ENCODE measurements at regions not wholly inside any gene's neighbourhood (a gene's known extent, or its start where the extent isn't known, plus 50 kb on each side); places are given as distances from the start of the nearest gene placed in this dataset.

DNA sequence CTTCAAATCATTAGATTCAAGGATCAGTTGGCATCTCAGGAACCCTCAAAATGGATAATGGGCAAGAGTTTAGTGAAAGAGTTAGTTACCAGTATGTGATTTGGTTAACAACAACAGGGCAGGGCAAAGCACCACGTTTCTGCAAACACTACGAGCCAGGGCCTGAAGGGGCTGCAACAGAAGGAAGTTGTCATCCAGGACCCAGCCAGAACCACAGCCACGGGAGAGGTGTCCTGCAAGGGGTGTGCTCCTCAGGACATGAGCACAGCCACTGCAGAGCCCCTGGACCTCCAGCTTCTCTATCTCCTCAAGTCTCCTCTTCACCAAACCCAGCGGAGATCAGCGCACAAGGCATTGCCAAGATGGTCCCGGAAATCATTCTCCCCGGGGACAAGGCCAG lies 173.3 kb upstream of the PIEZO2 start:
- DNase-seq (ENCODE audit: low spot score): no peak
- TF ChIP-seq, protein P1, sequence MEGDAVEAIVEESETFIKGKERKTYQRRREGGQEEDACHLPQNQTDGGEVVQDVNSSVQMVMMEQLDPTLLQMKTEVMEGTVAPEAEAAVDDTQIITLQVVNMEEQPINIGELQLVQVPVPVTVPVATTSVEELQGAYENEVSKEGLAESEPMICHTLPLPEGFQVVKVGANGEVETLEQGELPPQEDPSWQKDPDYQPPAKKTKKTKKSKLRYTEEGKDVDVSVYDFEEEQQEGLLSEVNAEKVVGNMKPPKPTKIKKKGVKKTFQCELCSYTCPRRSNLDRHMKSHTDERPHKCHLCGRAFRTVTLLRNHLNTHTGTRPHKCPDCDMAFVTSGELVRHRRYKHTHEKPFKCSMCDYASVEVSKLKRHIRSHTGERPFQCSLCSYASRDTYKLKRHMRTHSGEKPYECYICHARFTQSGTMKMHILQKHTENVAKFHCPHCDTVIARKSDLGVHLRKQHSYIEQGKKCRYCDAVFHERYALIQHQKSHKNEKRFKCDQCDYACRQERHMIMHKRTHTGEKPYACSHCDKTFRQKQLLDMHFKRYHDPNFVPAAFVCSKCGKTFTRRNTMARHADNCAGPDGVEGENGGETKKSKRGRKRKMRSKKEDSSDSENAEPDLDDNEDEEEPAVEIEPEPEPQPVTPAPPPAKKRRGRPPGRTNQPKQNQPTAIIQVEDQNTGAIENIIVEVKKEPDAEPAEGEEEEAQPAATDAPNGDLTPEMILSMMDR (IDR thresholded peaks at IDR 0.05; ENCODE audit: extremely low read depth, insufficient read depth, missing control alignments): no peak

DNA sequence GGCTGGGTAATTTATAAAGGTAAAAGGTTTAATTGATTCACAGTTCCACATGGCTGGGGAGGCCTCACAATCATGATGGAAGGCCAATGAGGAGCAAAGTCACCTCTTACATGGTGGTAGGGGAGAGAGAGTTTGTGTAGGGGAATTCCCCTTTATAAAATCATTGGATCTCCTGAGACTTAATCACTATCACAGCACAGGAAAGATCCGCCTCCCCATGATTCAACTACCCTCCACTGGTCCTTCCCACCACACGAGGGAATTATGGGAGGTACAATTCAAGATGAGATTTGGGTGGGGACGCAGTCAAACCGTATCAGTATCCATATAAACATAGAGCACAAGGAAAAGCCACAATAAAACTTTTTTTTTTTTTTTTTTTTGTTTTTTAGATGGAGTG lies 172.6 kb upstream of the PIEZO2 start:
- in situ Hi-C loops (cut with MboI; ENCODE audit: low pct_unique_long_range_greater_than_20kb, low sequenced_read_pairs, unreplicated experiment): loop anchor here (25.0 kb wide), 1 partner anchor 190 kb away; no protein-coding TSS in a partner anchor
- no peak for DNase-seq (ENCODE audit: low spot score)
- TF ChIP-seq, protein P1 (IDR thresholded peaks at IDR 0.05; ENCODE audit: extremely low read depth, insufficient read depth, missing control alignments): no peak

More for the DNA sequence above, 173.3 kb upstream of the PIEZO2 start:
- in situ Hi-C loops (cut with MboI; ENCODE audit: low pct_unique_long_range_greater_than_20kb, low sequenced_read_pairs, unreplicated experiment): loop anchor here (25.0 kb wide), 1 partner anchor 190 kb away; no protein-coding TSS in a partner anchor

DNA sequence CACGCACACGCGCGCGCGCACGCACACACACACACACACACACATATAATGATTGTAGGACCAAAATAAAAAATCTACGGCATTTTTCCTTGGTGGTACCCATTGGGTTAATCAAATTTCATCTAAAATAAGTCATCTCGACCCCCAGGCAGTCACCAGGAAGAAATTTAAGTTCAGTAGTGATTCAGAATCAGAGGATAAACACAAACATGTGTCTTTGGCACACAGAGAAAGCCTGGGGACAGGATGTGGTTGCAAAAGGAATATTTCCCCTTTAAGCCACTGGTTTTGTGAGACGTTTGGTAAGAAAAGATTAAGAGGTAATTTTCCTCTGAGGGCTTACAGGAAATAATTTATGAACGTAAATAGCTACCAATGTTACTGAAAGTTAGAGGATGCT lies 171.6 kb upstream of the PIEZO2 start:
- in situ Hi-C loops (cut with MboI; ENCODE audit: low pct_unique_long_range_greater_than_20kb, low sequenced_read_pairs, unreplicated experiment): loop anchor here (25.0 kb wide), 1 partner anchor 191 kb away; no protein-coding TSS in a partner anchor
- TF ChIP-seq, protein P1 (IDR thresholded peaks at IDR 0.05; ENCODE audit: extremely low read depth, insufficient read depth, missing control alignments): no peak
- no peak for DNase-seq (ENCODE audit: low spot score)

DNA sequence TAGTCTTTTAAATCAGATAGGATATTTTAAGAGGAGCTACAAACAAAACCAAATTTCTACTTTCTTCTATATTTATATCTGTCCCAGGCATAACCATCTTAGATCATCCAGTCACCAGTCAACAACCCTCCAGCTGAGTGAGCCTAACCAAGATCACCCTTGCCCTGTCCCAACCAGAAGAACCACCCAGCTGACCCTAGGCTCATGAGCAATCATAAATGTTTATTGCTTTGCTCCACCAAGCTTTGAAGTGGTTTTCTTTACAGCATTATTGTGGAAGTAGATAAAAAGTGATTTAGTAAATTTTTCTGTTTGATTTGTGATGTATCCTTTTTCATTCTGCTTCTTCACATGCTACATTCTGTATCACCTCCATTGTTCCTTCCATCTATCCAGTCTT lies 167.2 kb upstream of the PIEZO2 start:
- TF ChIP-seq, protein P1 (IDR thresholded peaks at IDR 0.05; ENCODE audit: extremely low read depth, insufficient read depth, missing control alignments): no peak
- in situ Hi-C loops (cut with MboI; ENCODE audit: low pct_unique_long_range_greater_than_20kb, low sequenced_read_pairs, unreplicated experiment): loop anchor here (25.0 kb wide), 1 partner anchor 196 kb away; no protein-coding TSS in a partner anchor
- DNase-seq (ENCODE audit: low spot score): no peak

DNA sequence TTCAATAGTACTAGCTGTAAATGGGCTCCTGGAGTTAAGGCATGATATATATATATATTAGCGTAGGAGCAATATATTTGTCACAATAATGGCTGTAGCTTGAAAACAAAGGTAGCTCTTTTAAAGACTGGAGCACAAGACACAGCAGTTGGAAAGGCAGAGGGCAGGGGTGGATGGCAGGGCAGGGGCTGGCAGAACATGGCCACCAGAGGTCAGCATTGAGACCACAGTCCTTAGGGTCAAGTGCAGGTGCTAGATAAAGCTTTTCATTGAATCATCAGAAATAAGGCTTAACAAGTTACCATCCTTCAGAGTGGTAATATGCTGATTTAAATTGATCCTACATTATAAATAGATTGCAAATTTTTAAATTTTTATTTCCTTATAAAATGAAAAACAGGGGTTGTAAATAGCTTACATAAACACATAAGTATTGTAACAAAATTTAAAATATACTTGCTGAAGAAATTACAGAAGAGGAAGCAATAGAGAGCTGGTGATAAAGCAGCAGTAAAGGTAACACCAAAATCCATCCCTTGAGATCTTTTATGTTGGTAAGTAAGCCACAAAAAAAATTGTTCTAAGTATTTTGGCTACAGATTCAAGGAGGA lies 161.2 kb upstream of the PIEZO2 start:
- in situ Hi-C loops (cut with MboI; ENCODE audit: low pct_unique_long_range_greater_than_20kb, low sequenced_read_pairs, unreplicated experiment): loop anchor here (25.0 kb wide), 1 partner anchor 202 kb away; no protein-coding TSS in a partner anchor
- DNase-seq (ENCODE audit: low spot score): peak; percentile 44
- TF ChIP-seq, protein P1 (IDR thresholded peaks at IDR 0.05; ENCODE audit: extremely low read depth, insufficient read depth, missing control alignments): peak; percentile 81

DNA sequence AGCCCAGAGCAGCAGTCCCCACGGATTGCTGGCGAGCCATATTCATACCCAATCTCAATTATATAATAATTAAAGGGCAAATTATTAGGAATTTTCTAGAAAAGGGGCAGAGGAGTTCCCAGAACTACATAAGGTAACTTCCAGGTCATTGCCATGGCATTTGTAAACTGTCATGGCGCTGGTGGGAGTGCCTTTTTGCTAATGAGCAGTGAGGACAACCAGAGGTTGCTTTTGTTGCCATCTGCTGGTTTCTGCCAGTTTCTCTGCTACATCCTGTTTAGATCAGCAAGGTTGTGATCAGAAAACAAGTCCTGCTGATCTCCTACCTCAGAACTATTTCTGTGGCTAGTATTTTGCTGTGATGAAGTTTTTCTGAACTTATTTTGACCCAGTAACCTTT lies 159.8 kb upstream of the PIEZO2 start:
- TF ChIP-seq, protein P1 (IDR thresholded peaks at IDR 0.05; ENCODE audit: extremely low read depth, insufficient read depth, missing control alignments): peak; percentile 39
- DNase-seq (ENCODE audit: low spot score): no peak
- in situ Hi-C loops (cut with MboI; ENCODE audit: low pct_unique_long_range_greater_than_20kb, low sequenced_read_pairs, unreplicated experiment): loop anchor here (25.0 kb wide), 1 partner anchor 203 kb away; no protein-coding TSS in a partner anchor

Data from GM13977 (cell line).